Upper lobe of right lung (tissue), 1 donor: ENCODE measurements at regions not wholly inside any gene's neighbourhood (a gene's known extent, or its start where the extent isn't known, plus 50 kb on each side); places are given as distances from the start of the nearest gene placed in this dataset.

ENCODE experiments used
- ATAC-seq: fragments of 200-7000 bp; cut with Tn5 transposase; one replicate; pipeline ENCODE4 v1.9.1; 2020; ENCODE audit warnings: mild to moderate bottlenecking, moderate library complexity
- DNase-seq: peaks from one replicate; pipeline ENCODE4 v3.0.0-alpha.2; 2020
- H3K27ac ChIP-seq: fragments of 200-600 bp; one replicate; pipeline ENCODE4 v1.8.0; 2022
- H3K27me3 ChIP-seq: fragments of 200-600 bp; one replicate; pipeline ENCODE4 v1.8.0; 2022; ENCODE audit warnings: mild to moderate bottlenecking
- H3K36me3 ChIP-seq: fragments of 200-600 bp; one replicate; pipeline ENCODE4 v1.8.0; 2022
- H3K4me1 ChIP-seq: fragments of 200-600 bp; one replicate; pipeline ENCODE4 v1.8.0; 2022
- H3K4me3 ChIP-seq: fragments of 200-600 bp; one replicate; pipeline ENCODE4 v1.8.0; 2022; ENCODE audit warnings: mild to moderate bottlenecking
- H3K9me3 ChIP-seq: fragments of 200-600 bp; one replicate; pipeline ENCODE4 v1.8.0; 2022
- intact Hi-C: fragments of 100-400 bp; cut with DNase I; formaldehyde crosslinking; loops from one replicate; pipeline ENCODE4 v1.11.0; 2022
- TF ChIP-seq, protein P1 (sequence below): fragments of 200-600 bp; IDR thresholded peaks from one replicate; pipeline ENCODE4 v1.8.0; 2022; ENCODE audit warnings: antibody characterized with exemption
- donor health status: DM: no; HTN: yes; CAD: no; lungs with severe emphysema.

DNA sequence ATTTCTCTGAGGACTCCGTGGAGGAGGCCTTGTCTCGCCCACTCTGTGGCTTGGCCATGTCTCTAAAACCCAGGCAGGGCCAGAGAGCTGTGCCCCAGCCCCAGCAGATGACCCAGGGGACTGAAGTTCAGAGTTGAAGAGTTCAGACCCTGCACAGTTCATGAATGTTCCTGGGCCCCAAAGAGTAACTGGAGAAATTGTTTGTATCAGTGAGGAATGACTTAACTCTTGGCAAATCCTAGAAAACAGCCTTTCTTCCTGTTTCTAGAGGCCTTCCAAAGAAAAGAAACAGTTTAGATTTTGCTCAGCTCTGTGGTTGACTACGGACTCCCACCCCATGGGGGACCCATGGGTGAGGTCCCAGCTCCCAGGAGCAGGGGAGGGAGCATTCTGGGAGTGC lies 62.1 kb upstream of the EYA2 start:
- Histone ChIP-seq H3K36me3 (no peaks in the 10 kb centered on the region), H3K4me3 (no peak overlapping the region), H3K27ac (no peak overlapping the region), H3K4me1 (no peaks in the 10 kb centered on the region), H3K27me3 (peaks cover 5% of the 10 kb centered on the region), H3K9me3 (no peaks in the 10 kb centered on the region)
- intact Hi-C loops = no loop called here
- TF ChIP-seq, protein P1, sequence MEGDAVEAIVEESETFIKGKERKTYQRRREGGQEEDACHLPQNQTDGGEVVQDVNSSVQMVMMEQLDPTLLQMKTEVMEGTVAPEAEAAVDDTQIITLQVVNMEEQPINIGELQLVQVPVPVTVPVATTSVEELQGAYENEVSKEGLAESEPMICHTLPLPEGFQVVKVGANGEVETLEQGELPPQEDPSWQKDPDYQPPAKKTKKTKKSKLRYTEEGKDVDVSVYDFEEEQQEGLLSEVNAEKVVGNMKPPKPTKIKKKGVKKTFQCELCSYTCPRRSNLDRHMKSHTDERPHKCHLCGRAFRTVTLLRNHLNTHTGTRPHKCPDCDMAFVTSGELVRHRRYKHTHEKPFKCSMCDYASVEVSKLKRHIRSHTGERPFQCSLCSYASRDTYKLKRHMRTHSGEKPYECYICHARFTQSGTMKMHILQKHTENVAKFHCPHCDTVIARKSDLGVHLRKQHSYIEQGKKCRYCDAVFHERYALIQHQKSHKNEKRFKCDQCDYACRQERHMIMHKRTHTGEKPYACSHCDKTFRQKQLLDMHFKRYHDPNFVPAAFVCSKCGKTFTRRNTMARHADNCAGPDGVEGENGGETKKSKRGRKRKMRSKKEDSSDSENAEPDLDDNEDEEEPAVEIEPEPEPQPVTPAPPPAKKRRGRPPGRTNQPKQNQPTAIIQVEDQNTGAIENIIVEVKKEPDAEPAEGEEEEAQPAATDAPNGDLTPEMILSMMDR = no peak
- ATAC-seq = no peak
- DNase-seq = no peak

- TF ChIP-seq, protein P1 = no peak
- Histone ChIP-seq H3K36me3 (no peaks in the 10 kb centered on the region), H3K27me3 (peaks cover 5% of the 10 kb centered on the region), H3K27ac (no peak overlapping the region), H3K9me3 (no peaks in the 10 kb centered on the region), H3K4me1 (no peaks in the 10 kb centered on the region), H3K4me3 (no peak overlapping the region)
- intact Hi-C loops = no loop called here
- no peak for ATAC-seq
- DNase-seq = no peak
Measured at GRCh38 chr20:46833360-46833759, 61.3 kb upstream of the EYA2 start.

GRCh38 chr20:46835418-46835817 lies 59.2 kb upstream of the EYA2 start:
- Histone ChIP-seq H3K36me3 (no peaks in the 10 kb centered on the region), H3K27ac (no peak overlapping the region), H3K9me3 (no peaks in the 10 kb centered on the region), H3K4me3 (no peak overlapping the region), H3K27me3 (peaks cover 12% of the 10 kb centered on the region), H3K4me1 (no peaks in the 10 kb centered on the region)
- TF ChIP-seq, protein P1 = no peak
- intact Hi-C loops = no loop called here
- no peak for ATAC-seq
- no peak for DNase-seq

GRCh38 chr20:46837083-46837482 lies 57.6 kb upstream of the EYA2 start:
- H3K27me3 ChIP-seq = peaks cover 12% of the 10 kb centered on the region
- no peak overlapping the region for H3K4me3 ChIP-seq
- ATAC-seq (no peak), DNase-seq (no peak)
- TF ChIP-seq, protein P1 = no peak
- no peaks in the 10 kb centered on the region for H3K36me3 ChIP-seq
- H3K4me1 ChIP-seq = no peaks in the 10 kb centered on the region
- no peaks in the 10 kb centered on the region for H3K9me3 ChIP-seq
- H3K27ac ChIP-seq = no peak overlapping the region
- intact Hi-C loops = no loop called here

DNA sequence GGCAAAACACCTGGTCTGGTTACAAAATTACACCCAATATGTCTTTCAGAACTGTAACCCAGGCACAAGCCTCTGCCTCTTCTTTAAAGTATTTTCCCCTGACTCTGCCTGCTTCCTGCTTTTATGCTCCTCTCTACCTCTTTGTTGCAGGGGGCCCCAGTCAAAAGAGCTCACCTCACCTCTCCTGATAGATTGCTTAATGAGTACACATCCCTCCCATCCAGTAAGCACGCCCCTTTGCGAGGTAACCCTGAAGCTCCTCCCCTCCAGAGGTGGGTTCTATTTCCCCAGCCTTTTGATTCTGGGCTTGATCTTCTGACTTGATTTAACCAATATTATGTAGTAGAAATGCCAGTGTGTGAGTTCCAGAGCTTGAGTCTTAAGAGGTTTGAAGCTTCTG lies 56.6 kb upstream of the EYA2 start:
- intact Hi-C loops = no loop called here
- Histone ChIP-seq H3K9me3 (no peaks in the 10 kb centered on the region), H3K4me1 (no peaks in the 10 kb centered on the region), H3K36me3 (no peaks in the 10 kb centered on the region), H3K27me3 (peaks cover 12% of the 10 kb centered on the region), H3K4me3 (no peak overlapping the region), H3K27ac (no peak overlapping the region)
- TF ChIP-seq, protein P1 = no peak
- DNase-seq (no peak), ATAC-seq (no peak)

DNA sequence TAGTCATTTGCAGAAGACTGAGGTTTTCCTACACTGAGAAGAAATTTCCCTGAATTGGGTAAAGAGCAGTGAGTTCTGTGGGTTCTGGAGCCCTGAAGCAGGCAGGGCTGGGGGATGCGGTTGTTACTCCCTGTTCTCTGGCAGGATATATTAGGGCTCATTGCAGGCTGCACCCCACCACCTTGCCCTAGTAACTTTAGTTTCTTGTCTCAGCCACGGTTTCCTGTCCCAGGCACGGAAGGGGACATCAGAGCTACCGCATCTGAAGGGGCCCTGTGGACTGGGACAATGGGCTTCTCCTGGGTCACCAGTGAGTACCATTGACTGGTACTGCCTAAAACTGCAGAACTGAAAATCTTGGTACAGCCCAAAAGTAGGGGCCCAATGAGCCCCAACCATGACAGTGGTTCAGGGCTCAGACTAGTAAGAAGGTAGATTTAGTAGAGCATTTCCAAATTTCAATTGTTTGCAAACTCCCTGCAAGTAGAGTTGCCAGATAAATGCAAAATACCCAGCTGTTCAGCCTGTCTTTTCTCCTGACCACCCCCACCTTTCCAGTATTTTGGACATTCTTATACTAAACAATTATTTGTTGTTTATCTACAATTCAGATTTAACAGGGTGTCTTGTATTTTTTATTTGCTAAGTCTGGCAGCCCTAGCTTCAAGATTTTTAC lies 54.5 kb upstream of the EYA2 start:
- Histone ChIP-seq H3K27ac (no peak overlapping the region), H3K27me3 (peaks cover 6% of the 10 kb centered on the region), H3K4me1 (no peaks in the 10 kb centered on the region), H3K9me3 (no peaks in the 10 kb centered on the region), H3K4me3 (no peak overlapping the region), H3K36me3 (no peaks in the 10 kb centered on the region)
- TF ChIP-seq, protein P1 = no peak
- DNase-seq = no peak
- ATAC-seq = no peak
- intact Hi-C loops = no loop called here
